ENCODE measurements at regions not wholly inside any gene's neighbourhood (a gene's known extent, or its start where the extent isn't known, plus 50 kb on each side); places are given as distances from the start of the nearest gene placed in this dataset.

- peak; percentile 47 for ATAC-seq
- no peak for TF ChIP-seq POU6F1 (CRISPR knock-in tag; IDR thresholded peaks at IDR 0.05; ENCODE audit: borderline replicate concordance, low read depth)
- TF ChIP-seq TCF4 (CRISPR knock-in tag; IDR thresholded peaks at IDR 0.05; ENCODE audit: borderline replicate concordance) = no peak
- TF ChIP-seq ZFP30 (CRISPR knock-in tag; IDR thresholded peaks at IDR 0.05) = no peak
- no peak for TF ChIP-seq SNAI2 (CRISPR knock-in tag; IDR thresholded peaks at IDR 0.05)
- no peak for TF ChIP-seq ARNTL (CRISPR knock-in tag; IDR thresholded peaks at IDR 0.05; ENCODE audit: borderline replicate concordance, low read depth)
Measured at GRCh38 chr7:115273139-115273772, 351.4 kb downstream of the MDFIC start.

- TF ChIP-seq ESRRG (CRISPR knock-in tag; IDR thresholded peaks at IDR 0.05) = no peak
- TF ChIP-seq GLIS3 (CRISPR knock-in tag; IDR thresholded peaks at IDR 0.05) = no peak
- no peak for TF ChIP-seq TSHZ2 (CRISPR knock-in tag; IDR thresholded peaks at IDR 0.05)
- TF ChIP-seq CSDC2 (CRISPR knock-in tag; IDR thresholded peaks at IDR 0.05) = no peak
- no peak for TF ChIP-seq OSR1 (CRISPR knock-in tag; IDR thresholded peaks at IDR 0.05)
- TF ChIP-seq ZFP3 (CRISPR knock-in tag; IDR thresholded peaks at IDR 0.05) = no peak
- TF ChIP-seq, protein P1, sequence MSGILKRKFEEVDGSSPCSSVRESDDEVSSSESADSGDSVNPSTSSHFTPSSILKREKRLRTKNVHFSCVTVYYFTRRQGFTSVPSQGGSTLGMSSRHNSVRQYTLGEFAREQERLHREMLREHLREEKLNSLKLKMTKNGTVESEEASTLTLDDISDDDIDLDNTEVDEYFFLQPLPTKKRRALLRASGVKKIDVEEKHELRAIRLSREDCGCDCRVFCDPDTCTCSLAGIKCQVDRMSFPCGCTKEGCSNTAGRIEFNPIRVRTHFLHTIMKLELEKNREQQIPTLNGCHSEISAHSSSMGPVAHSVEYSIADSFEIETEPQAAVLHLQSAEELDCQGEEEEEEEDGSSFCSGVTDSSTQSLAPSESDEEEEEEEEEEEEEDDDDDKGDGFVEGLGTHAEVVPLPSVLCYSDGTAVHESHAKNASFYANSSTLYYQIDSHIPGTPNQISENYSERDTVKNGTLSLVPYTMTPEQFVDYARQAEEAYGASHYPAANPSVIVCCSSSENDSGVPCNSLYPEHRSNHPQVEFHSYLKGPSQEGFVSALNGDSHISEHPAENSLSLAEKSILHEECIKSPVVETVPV (CRISPR knock-in tag; IDR thresholded peaks at IDR 0.05) = no peak
- no peak for TF ChIP-seq ZNF8 (CRISPR knock-in tag; IDR thresholded peaks at IDR 0.05)
- no peak for TF ChIP-seq BACH2 (CRISPR knock-in tag; IDR thresholded peaks at IDR 0.05; ENCODE audit: borderline replicate concordance)
- no peak for TF ChIP-seq TOX (CRISPR knock-in tag; IDR thresholded peaks at IDR 0.05; ENCODE audit: borderline replicate concordance)
- TF ChIP-seq, protein P2, sequence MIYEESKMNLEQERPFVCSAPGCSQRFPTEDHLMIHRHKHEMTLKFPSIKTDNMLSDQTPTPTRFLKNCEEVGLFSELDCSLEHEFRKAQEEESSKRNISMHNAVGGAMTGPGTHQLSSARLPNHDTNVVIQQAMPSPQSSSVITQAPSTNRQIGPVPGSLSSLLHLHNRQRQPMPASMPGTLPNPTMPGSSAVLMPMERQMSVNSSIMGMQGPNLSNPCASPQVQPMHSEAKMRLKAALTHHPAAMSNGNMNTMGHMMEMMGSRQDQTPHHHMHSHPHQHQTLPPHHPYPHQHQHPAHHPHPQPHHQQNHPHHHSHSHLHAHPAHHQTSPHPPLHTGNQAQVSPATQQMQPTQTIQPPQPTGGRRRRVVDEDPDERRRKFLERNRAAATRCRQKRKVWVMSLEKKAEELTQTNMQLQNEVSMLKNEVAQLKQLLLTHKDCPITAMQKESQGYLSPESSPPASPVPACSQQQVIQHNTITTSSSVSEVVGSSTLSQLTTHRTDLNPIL (CRISPR knock-in tag; IDR thresholded peaks at IDR 0.05; ENCODE audit: low read depth) = no peak
- no peak for TF ChIP-seq ISL1 (CRISPR knock-in tag; IDR thresholded peaks at IDR 0.05)
- TF ChIP-seq POU6F1 (CRISPR knock-in tag; IDR thresholded peaks at IDR 0.05; ENCODE audit: borderline replicate concordance, low read depth) = no peak
- no peak for TF ChIP-seq PPARA (CRISPR knock-in tag; IDR thresholded peaks at IDR 0.05; ENCODE audit: borderline replicate concordance)
- no peak for TF ChIP-seq TCF4 (CRISPR knock-in tag; IDR thresholded peaks at IDR 0.05; ENCODE audit: borderline replicate concordance)
Measured at GRCh38 chr7:115271332-115272235, 349.7 kb downstream of the MDFIC start.

GRCh38 chr7:115269486-115269885 is 347.6 kb downstream of the MDFIC start:
- peak; percentile 53 for ATAC-seq
- TF ChIP-seq, protein P3, sequence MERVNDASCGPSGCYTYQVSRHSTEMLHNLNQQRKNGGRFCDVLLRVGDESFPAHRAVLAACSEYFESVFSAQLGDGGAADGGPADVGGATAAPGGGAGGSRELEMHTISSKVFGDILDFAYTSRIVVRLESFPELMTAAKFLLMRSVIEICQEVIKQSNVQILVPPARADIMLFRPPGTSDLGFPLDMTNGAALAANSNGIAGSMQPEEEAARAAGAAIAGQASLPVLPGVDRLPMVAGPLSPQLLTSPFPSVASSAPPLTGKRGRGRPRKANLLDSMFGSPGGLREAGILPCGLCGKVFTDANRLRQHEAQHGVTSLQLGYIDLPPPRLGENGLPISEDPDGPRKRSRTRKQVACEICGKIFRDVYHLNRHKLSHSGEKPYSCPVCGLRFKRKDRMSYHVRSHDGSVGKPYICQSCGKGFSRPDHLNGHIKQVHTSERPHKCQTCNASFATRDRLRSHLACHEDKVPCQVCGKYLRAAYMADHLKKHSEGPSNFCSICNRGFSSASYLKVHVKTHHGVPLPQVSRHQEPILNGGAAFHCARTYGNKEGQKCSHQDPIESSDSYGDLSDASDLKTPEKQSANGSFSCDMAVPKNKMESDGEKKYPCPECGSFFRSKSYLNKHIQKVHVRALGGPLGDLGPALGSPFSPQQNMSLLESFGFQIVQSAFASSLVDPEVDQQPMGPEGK (CRISPR knock-in tag; IDR thresholded peaks at IDR 0.05; ENCODE audit: borderline replicate concordance) = no peak
- TF ChIP-seq TSHZ2 (CRISPR knock-in tag; IDR thresholded peaks at IDR 0.05) = no peak
- no peak for TF ChIP-seq ZNF565 (CRISPR knock-in tag; conservative IDR thresholded peaks at IDR 0.05; ENCODE audit: low read depth)
- TF ChIP-seq, protein P1 (CRISPR knock-in tag; IDR thresholded peaks at IDR 0.05) = no peak
- TF ChIP-seq ESRRG (CRISPR knock-in tag; IDR thresholded peaks at IDR 0.05) = no peak

More at GRCh38 chr7:115271332-115272235, 349.7 kb downstream of the MDFIC start:
- peak; percentile 30; the same call in 1 of the 3 replicates for ATAC-seq

Data from SK-N-SH treated with all-trans-retinoic acid at 6 μM for 48 hours (cell line).